OCI-LY3 (cell line): ENCODE measurements at regions not wholly inside any gene's neighbourhood (a gene's known extent, or its start where the extent isn't known, plus 50 kb on each side); places are given as distances from the start of the nearest gene placed in this dataset.

Experiments
- EZH2phosphoT487 ChIP-seq: fragments of 200-600 bp; shearing (Covaris generic); IDR thresholded peaks from 2 replicates; pipeline ENCODE4 v1.6.1; 2018; ENCODE audit warnings: antibody characterized with exemption, mixed run types, low read depth
- TF ChIP-seq, protein P1 (sequence below): fragments of 200-600, 300-600 bp; sonication (generic); IDR thresholded peaks from 2 replicates; pipeline ENCODE4 v1.5.1; 2014; ENCODE audit warnings: antibody characterized with exemption, low read length, low read depth

- TF ChIP-seq, protein P1, sequence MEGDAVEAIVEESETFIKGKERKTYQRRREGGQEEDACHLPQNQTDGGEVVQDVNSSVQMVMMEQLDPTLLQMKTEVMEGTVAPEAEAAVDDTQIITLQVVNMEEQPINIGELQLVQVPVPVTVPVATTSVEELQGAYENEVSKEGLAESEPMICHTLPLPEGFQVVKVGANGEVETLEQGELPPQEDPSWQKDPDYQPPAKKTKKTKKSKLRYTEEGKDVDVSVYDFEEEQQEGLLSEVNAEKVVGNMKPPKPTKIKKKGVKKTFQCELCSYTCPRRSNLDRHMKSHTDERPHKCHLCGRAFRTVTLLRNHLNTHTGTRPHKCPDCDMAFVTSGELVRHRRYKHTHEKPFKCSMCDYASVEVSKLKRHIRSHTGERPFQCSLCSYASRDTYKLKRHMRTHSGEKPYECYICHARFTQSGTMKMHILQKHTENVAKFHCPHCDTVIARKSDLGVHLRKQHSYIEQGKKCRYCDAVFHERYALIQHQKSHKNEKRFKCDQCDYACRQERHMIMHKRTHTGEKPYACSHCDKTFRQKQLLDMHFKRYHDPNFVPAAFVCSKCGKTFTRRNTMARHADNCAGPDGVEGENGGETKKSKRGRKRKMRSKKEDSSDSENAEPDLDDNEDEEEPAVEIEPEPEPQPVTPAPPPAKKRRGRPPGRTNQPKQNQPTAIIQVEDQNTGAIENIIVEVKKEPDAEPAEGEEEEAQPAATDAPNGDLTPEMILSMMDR = no peak
- no peak for TF ChIP-seq EZH2phosphoT487
Observed at GRCh38 chr5:67957374-67957773, 258.2 kb upstream of the PIK3R1 start.
